Astrocyte (in vitro differentiated cells and primary cell): ENCODE measurements at regions not wholly inside any gene's neighbourhood (a gene's known extent, or its start where the extent isn't known, plus 50 kb on each side); places are given as distances from the start of the nearest gene placed in this dataset.
A peak's percentile ranks its signal among the peaks of the same experiment; 100 is the strongest.
"Not testable (repeated sequence)": the region's sequence is repeated elsewhere in the genome, so short reads cannot be mapped to it uniquely, and the experiment has no call there.

Source experiments
- DNase-seq: peaks from one replicate; pipeline ENCODE4 v3.0.0-alpha.2; 2010; ENCODE audit warnings: low read depth
- FAIRE-seq: peaks from 2 replicates; lab custom pipeline; 2011; peaks lifted over from hg19 to GRCh38; lab: Jason Lieb, UNC
- H2AFZ ChIP-seq: 2 replicates; pipeline ENCODE4 v1.6.0; 2012; ENCODE audit warnings: low read depth, low read length, inconsistent platforms
- H3K27ac ChIP-seq: 2 replicates; pipeline ENCODE4 v1.5.1; 2011; ENCODE audit warnings: low read depth, low read length, inconsistent platforms
- H3K27me3 ChIP-seq: 2 replicates; pipeline ENCODE4 v1.6.0; 2011; ENCODE audit warnings: low read length, inconsistent platforms; ENCODE audit not compliant: insufficient read depth
- H3K36me3 ChIP-seq: 2 replicates; pipeline ENCODE4 v1.5.1; 2011; ENCODE audit warnings: low read length, inconsistent platforms; ENCODE audit not compliant: insufficient read depth
- H3K4me1 ChIP-seq: 2 replicates; pipeline ENCODE4 v1.5.1; 2011; ENCODE audit warnings: low read length, inconsistent platforms; ENCODE audit not compliant: insufficient read depth
- H3K4me2 ChIP-seq: 2 replicates; pipeline ENCODE4 v1.6.0; 2012; ENCODE audit warnings: low read length, inconsistent platforms
- H3K4me3 ChIP-seq: 2 replicates; pipeline ENCODE4 v1.5.1; 2011; ENCODE audit warnings: low read depth, mild to moderate bottlenecking, low read length, inconsistent platforms; ENCODE audit not compliant: insufficient read depth
- H3K79me2 ChIP-seq: 2 replicates; pipeline ENCODE4 v1.6.0; 2012; ENCODE audit warnings: mild to moderate bottlenecking, low read length, inconsistent platforms; ENCODE audit not compliant: insufficient read depth
- H3K9ac ChIP-seq: 2 replicates; pipeline ENCODE4 v1.6.0; 2012; ENCODE audit warnings: mild to moderate bottlenecking, low read length, inconsistent platforms
- H3K9me3 ChIP-seq: 2 replicates; pipeline ENCODE4 v1.5.1; 2012; ENCODE audit warnings: low read depth, mild to moderate bottlenecking, low read length, inconsistent platforms; ENCODE audit not compliant: insufficient read depth
- H4K20me1 ChIP-seq: 2 replicates; pipeline ENCODE4 v1.6.0; 2012; ENCODE audit warnings: low read length, inconsistent platforms; ENCODE audit not compliant: insufficient read depth
- H3K27ac Mint-ChIP-seq: one replicate; pipeline ENCODE4 v1.8.0; 2021; ENCODE audit warnings: mild to moderate bottlenecking, mixed read lengths; ENCODE audit not compliant: unreplicated experiment
- H3K27me3 Mint-ChIP-seq: one replicate; pipeline ENCODE4 v1.8.0; 2021; ENCODE audit warnings: low read depth, mixed read lengths; ENCODE audit not compliant: unreplicated experiment
- H3K36me3 Mint-ChIP-seq: one replicate; pipeline ENCODE4 v1.8.0; 2021; ENCODE audit warnings: low read depth, mixed read lengths; ENCODE audit not compliant: unreplicated experiment
- H3K4me1 Mint-ChIP-seq: one replicate; pipeline ENCODE4 v1.8.0; 2021; ENCODE audit warnings: low read depth, mixed read lengths; ENCODE audit not compliant: unreplicated experiment
- H3K4me3 Mint-ChIP-seq: one replicate; pipeline ENCODE4 v1.8.0; 2021; ENCODE audit warnings: mild to moderate bottlenecking, moderate library complexity, mixed read lengths; ENCODE audit not compliant: unreplicated experiment
- H3K9me3 Mint-ChIP-seq: one replicate; pipeline ENCODE4 v1.8.0; 2021; ENCODE audit warnings: mild to moderate bottlenecking, mixed read lengths; ENCODE audit not compliant: unreplicated experiment
- EZH2 ChIP-seq: IDR thresholded peaks from 2 replicates; pipeline ENCODE4 v1.6.1; 2012; ENCODE audit warnings: mild to moderate bottlenecking, low read length, inconsistent platforms; ENCODE audit not compliant: insufficient read depth
- TF ChIP-seq, protein P1 (sequence below): IDR thresholded peaks from 2 replicates; pipeline ENCODE4 v1.5.1; 2011; ENCODE audit warnings: low read depth, mild to moderate bottlenecking, inconsistent platforms, low read length, moderate library complexity; ENCODE audit not compliant: insufficient read depth

DNA sequence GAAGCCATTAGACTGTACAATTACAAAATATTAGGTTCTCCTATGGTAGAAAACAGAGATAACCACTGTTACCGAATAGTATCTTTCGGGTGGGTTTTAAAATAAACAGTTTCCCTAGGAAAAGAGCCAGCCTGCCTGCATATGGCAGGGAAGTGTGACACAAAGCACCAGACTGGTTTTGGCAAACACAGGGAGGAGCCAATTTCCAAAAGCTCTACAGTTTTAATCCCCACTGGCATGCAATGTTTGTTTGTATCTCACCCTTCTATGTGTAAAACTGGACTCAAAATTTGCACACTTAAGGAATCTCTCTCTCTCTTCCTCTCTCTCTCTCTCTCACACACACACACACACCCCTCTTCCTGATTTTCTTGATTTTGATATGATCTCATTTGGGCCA lies 261.7 kb downstream of the ETV1 start:
- H3K27ac Mint-ChIP-seq, result no peak overlapping the region

DNA sequence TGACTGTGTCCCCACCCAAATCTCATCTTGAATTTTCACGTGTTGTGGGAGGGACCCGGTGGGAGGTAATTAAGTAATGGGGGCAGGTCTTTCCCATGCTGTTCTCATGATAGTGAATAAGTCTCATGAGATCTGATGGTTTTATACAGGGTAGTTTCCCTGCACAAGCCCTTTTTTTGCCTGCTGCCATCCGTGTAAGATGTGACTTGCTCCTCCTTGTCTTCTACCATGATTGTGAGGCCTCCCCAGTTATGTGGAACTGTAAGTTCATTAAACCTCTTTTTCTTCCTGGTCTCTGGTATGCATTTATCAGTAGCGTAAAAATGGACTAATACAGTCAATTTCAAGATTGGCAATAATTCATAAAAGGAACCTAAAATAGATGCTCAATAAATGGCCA lies 261.0 kb downstream of the ETV1 start:
- not testable (repeated sequence) for H3K4me1 Mint-ChIP-seq, H4K20me1 ChIP-seq, H3K4me1 ChIP-seq, DNase-seq, H3K27me3 ChIP-seq, H3K9ac ChIP-seq, H3K27ac Mint-ChIP-seq, H3K36me3 ChIP-seq, H3K4me3 ChIP-seq, H3K79me2 ChIP-seq, H3K27ac ChIP-seq, H3K4me2 ChIP-seq, H3K36me3 Mint-ChIP-seq, FAIRE-seq, H3K4me3 Mint-ChIP-seq, H2AFZ ChIP-seq, H3K9me3 Mint-ChIP-seq, H3K27me3 Mint-ChIP-seq, H3K9me3 ChIP-seq

More for the DNA sequence above, 261.7 kb downstream of the ETV1 start:
- H3K4me3 ChIP-seq, result no peak overlapping the region
- no peaks in the 10 kb centered on the region for H3K36me3 ChIP-seq
- TF ChIP-seq, protein P1, sequence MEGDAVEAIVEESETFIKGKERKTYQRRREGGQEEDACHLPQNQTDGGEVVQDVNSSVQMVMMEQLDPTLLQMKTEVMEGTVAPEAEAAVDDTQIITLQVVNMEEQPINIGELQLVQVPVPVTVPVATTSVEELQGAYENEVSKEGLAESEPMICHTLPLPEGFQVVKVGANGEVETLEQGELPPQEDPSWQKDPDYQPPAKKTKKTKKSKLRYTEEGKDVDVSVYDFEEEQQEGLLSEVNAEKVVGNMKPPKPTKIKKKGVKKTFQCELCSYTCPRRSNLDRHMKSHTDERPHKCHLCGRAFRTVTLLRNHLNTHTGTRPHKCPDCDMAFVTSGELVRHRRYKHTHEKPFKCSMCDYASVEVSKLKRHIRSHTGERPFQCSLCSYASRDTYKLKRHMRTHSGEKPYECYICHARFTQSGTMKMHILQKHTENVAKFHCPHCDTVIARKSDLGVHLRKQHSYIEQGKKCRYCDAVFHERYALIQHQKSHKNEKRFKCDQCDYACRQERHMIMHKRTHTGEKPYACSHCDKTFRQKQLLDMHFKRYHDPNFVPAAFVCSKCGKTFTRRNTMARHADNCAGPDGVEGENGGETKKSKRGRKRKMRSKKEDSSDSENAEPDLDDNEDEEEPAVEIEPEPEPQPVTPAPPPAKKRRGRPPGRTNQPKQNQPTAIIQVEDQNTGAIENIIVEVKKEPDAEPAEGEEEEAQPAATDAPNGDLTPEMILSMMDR, result no peak
- TF ChIP-seq EZH2, result no peak
- H3K4me1 ChIP-seq, result no peaks in the 10 kb centered on the region
- Mint-ChIP-seq H3K36me3 (no peaks in the 10 kb centered on the region), H3K4me1 (no peaks in the 10 kb centered on the region), H3K27me3 (no peaks in the 10 kb centered on the region), H3K9me3 (peaks cover 3% of the 10 kb centered on the region), H3K4me3 (no peak overlapping the region)
- no peak for FAIRE-seq
- no peaks in the 10 kb centered on the region for H4K20me1 ChIP-seq
- H2AFZ ChIP-seq, result no peak overlapping the region
- no peak overlapping the region for H3K27ac ChIP-seq
- H3K9me3 ChIP-seq, result no peaks in the 10 kb centered on the region
- no peak overlapping the region for H3K4me2 ChIP-seq
- no peak overlapping the region for H3K9ac ChIP-seq
- no peak for DNase-seq
- H3K27me3 ChIP-seq, result no peaks in the 10 kb centered on the region
- no peaks in the 10 kb centered on the region for H3K79me2 ChIP-seq

DNA sequence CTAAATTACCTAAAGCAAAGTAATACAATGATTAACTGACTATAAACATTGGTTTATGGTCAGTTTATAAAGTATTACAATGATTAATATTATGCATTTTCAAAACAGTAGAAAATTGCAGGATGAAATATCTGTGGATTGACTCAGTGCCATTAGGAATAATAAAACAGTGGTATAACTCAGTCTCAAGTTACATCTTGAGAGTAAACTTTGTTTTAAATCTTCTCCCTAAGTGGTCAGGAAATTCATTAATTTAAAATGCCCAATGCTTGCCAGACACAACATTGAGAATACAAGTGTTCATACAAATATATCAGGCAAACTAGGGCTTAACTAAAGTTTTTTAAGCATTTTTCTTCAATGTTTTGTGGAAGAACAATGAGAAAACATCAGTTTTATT lies 257.8 kb downstream of the ETV1 start:
- Histone ChIP-seq H4K20me1 (no peaks in the 10 kb centered on the region), H3K9me3 (no peaks in the 10 kb centered on the region), H3K9ac (no peak overlapping the region), H3K79me2 (no peaks in the 10 kb centered on the region), H3K4me2 (no peak overlapping the region), H3K4me3 (no peak overlapping the region), H3K27me3 (no peaks in the 10 kb centered on the region), H3K4me1 (no peaks in the 10 kb centered on the region), H3K27ac (no peak overlapping the region), H2AFZ (no peak overlapping the region), H3K36me3 (no peaks in the 10 kb centered on the region)
- Mint-ChIP-seq H3K27ac (no peak overlapping the region), H3K4me1 (no peaks in the 10 kb centered on the region), H3K4me3 (no peak overlapping the region), H3K36me3 (no peaks in the 10 kb centered on the region), H3K9me3 (peaks cover 3% of the 10 kb centered on the region), H3K27me3 (no peaks in the 10 kb centered on the region)
- DNase-seq (peak; percentile 80), FAIRE-seq (no peak)
- no peak for TF ChIP-seq EZH2
- TF ChIP-seq, protein P1, result no peak
